ENCODE measurements at regions not wholly inside any gene's neighbourhood (a gene's known extent, or its start where the extent isn't known, plus 50 kb on each side); places are given as distances from the start of the nearest gene placed in this dataset.

- no peak for TF ChIP-seq CTCF (IDR thresholded peaks at IDR 0.05; ENCODE audit: insufficient read depth, low read depth, low read length)
- H3K4me3 ChIP-seq (ENCODE audit: low read depth, low read length), result no peak overlapping the region
- no peak for DNase-seq (ENCODE audit: low read depth)
Observed at GRCh38 chr2:180905002-180905401, 75.4 kb upstream of the UBE2E3 start.

- TF ChIP-seq CTCF (IDR thresholded peaks at IDR 0.05; ENCODE audit: insufficient read depth, low read depth, low read length), result no peak
- no peak for DNase-seq (ENCODE audit: low read depth)
- H3K4me3 ChIP-seq (ENCODE audit: low read depth, low read length), result no peak overlapping the region
Observed at GRCh38 chr2:180901331-180901730, 79.1 kb upstream of the UBE2E3 start.

GRCh38 chr2:180893752-180894151 lies 86.7 kb upstream of the UBE2E3 start:
- no peak for TF ChIP-seq CTCF (IDR thresholded peaks at IDR 0.05; ENCODE audit: insufficient read depth, low read depth, low read length)
- H3K4me3 ChIP-seq (ENCODE audit: low read depth, low read length), result no peak overlapping the region
- no peak for DNase-seq (ENCODE audit: low read depth)

GRCh38 chr2:180892091-180892490 lies 88.3 kb upstream of the UBE2E3 start:
- TF ChIP-seq CTCF (IDR thresholded peaks at IDR 0.05; ENCODE audit: insufficient read depth, low read depth, low read length), result no peak
- no peak for DNase-seq (ENCODE audit: low read depth)
- no peak overlapping the region for H3K4me3 ChIP-seq (ENCODE audit: low read depth, low read length)

- no peak for DNase-seq (ENCODE audit: low read depth)
- no peak for TF ChIP-seq CTCF (IDR thresholded peaks at IDR 0.05; ENCODE audit: insufficient read depth, low read depth, low read length)
- no peak overlapping the region for H3K4me3 ChIP-seq (ENCODE audit: low read depth, low read length)
Observed at GRCh38 chr2:180891360-180891759, 89.0 kb upstream of the UBE2E3 start.

- DNase-seq (ENCODE audit: low read depth), result peak; percentile 11
- no peak for TF ChIP-seq CTCF (IDR thresholded peaks at IDR 0.05; ENCODE audit: insufficient read depth, low read depth, low read length)
Observed at GRCh38 chr2:180890781-180891180, 89.6 kb upstream of the UBE2E3 start.

GRCh38 chr2:180882959-180883358 lies 97.4 kb upstream of the UBE2E3 start:
- no peak for DNase-seq (ENCODE audit: low read depth)
- H3K4me3 ChIP-seq (ENCODE audit: low read depth, low read length), result no peak overlapping the region
- no peak for TF ChIP-seq CTCF (IDR thresholded peaks at IDR 0.05; ENCODE audit: insufficient read depth, low read depth, low read length)

More at GRCh38 chr2:180890781-180891180, 89.6 kb upstream of the UBE2E3 start:
- H3K4me3 ChIP-seq (ENCODE audit: low read depth, low read length), result no peak overlapping the region
